ENCODE measurements at regions not wholly inside any gene's neighbourhood (a gene's known extent, or its start where the extent isn't known, plus 50 kb on each side); places are given as distances from the start of the nearest gene placed in this dataset.

- TF ChIP-seq SPI1 (IDR thresholded peaks at IDR 0.05; ENCODE audit: borderline replicate concordance, low read depth), result no peak
- no peak for TF ChIP-seq GABPA (IDR thresholded peaks at IDR 0.05; ENCODE audit: low read depth)
- TF ChIP-seq REST (IDR thresholded peaks at IDR 0.05; ENCODE audit: insufficient replicate concordance, low read depth), result no peak
- TF ChIP-seq CTCF (IDR thresholded peaks at IDR 0.05; ENCODE audit: insufficient read depth, low read length), result no peak
- no peak for TF ChIP-seq POLR2AphosphoS5 (IDR thresholded peaks at IDR 0.05; ENCODE audit: low read depth)
- Histone ChIP-seq H3K27ac (replicated peaks) (no peak overlapping the region), H3K27me3 (ENCODE audit: insufficient read depth, poor library complexity, severe bottlenecking) (peaks cover 4% of the 10 kb centered on the region), H3K4me3 (replicated peaks; ENCODE audit: insufficient read depth, low read length) (no peak overlapping the region)
- no peak for DNase-seq (ENCODE audit: low read depth in 1 of 2, low spot score in 1 of 2)
Observed at GRCh38 chr16:65994291-65994690, 372.2 kb upstream of the CDH5 start.

GRCh38 chr16:65991149-65991701 lies 375.3 kb upstream of the CDH5 start:
- Histone ChIP-seq H3K27ac (replicated peaks) (no peak overlapping the region), H3K27me3 (ENCODE audit: insufficient read depth, poor library complexity, severe bottlenecking) (peaks cover 4% of the 10 kb centered on the region), H3K4me3 (replicated peaks; ENCODE audit: insufficient read depth, low read length) (no peak overlapping the region)
- no peak for DNase-seq (ENCODE audit: low read depth in 1 of 2, low spot score in 1 of 2)
- TF ChIP-seq CTCF (IDR thresholded peaks at IDR 0.05; ENCODE audit: insufficient read depth, low read length), result no peak
- no peak for TF ChIP-seq REST (IDR thresholded peaks at IDR 0.05; ENCODE audit: insufficient replicate concordance, low read depth)
- no peak for TF ChIP-seq GABPA (IDR thresholded peaks at IDR 0.05; ENCODE audit: low read depth)
- no peak for TF ChIP-seq POLR2AphosphoS5 (IDR thresholded peaks at IDR 0.05; ENCODE audit: low read depth)
- no peak for TF ChIP-seq SPI1 (IDR thresholded peaks at IDR 0.05; ENCODE audit: borderline replicate concordance, low read depth)

- H3K27ac ChIP-seq (replicated peaks), result no peak overlapping the region
- peaks cover 2% of the 10 kb centered on the region for H3K27me3 ChIP-seq (ENCODE audit: insufficient read depth, poor library complexity, severe bottlenecking)
- DNase-seq (ENCODE audit: low read depth in 1 of 2, low spot score in 1 of 2), result no peak
- H3K4me3 ChIP-seq (replicated peaks; ENCODE audit: insufficient read depth, low read length), result no peak overlapping the region
- TF ChIP-seq REST (IDR thresholded peaks at IDR 0.05; ENCODE audit: insufficient replicate concordance, low read depth), result no peak
- TF ChIP-seq GABPA (IDR thresholded peaks at IDR 0.05; ENCODE audit: low read depth), result no peak
- TF ChIP-seq CTCF (IDR thresholded peaks at IDR 0.05; ENCODE audit: insufficient read depth, low read length), result no peak
- no peak for TF ChIP-seq POLR2AphosphoS5 (IDR thresholded peaks at IDR 0.05; ENCODE audit: low read depth)
- no peak for TF ChIP-seq SPI1 (IDR thresholded peaks at IDR 0.05; ENCODE audit: borderline replicate concordance, low read depth)
Observed at GRCh38 chr16:65989861-65990604, 376.5 kb upstream of the CDH5 start.
